Kidney (tissue), 13 donors: ENCODE measurements at regions not wholly inside any gene's neighbourhood (a gene's known extent, or its start where the extent isn't known, plus 50 kb on each side); places are given as distances from the start of the nearest gene placed in this dataset.

Source experiments
- DNase-seq, 5 donors: peaks; one replicate each; pipeline ENCODE4 v3.0.0-alpha.2; 2013 to 2020
- FAIRE-seq: peaks from 2 replicates; lab custom pipeline; 2012; peaks lifted over from hg19 to GRCh38; lab: Jason Lieb, UNC
- H3K27ac ChIP-seq, 2 donors: one replicate each; pipeline ENCODE4 v1.7.0; 2013; ENCODE audit warnings: low read depth in 2 of 2, low read length in 2 of 2, inconsistent platforms in 1 of 2
- H3K27me3 ChIP-seq: one replicate; pipeline ENCODE4 v1.7.1; 2013; ENCODE audit warnings: low read length, inconsistent platforms; ENCODE audit not compliant: control insufficient read depth, insufficient read depth
- H3K36me3 ChIP-seq, 3 donors: one replicate each; pipeline versions ENCODE4 v1.7.0 to v1.7.1; 2013; ENCODE audit warnings: low read length in 3 of 3, control low read depth in 1 of 3, inconsistent platforms in 1 of 3; ENCODE audit not compliant: insufficient read depth in 3 of 3, control insufficient read depth in 2 of 3
- H3K4me1 ChIP-seq, 3 donors: one replicate each; pipeline versions ENCODE4 v1.7.0 to v1.7.1; 2013; ENCODE audit warnings: low read length in 3 of 3, inconsistent platforms in 1 of 3, low read depth in 1 of 3; ENCODE audit not compliant: control insufficient read depth in 2 of 3, insufficient read depth in 2 of 3
- H3K4me3 ChIP-seq, 3 donors: one replicate each; pipeline versions ENCODE4 v1.7.0 to v1.8.1; 2013; ENCODE audit warnings: low read length in 3 of 3, control low read depth in 1 of 3, inconsistent platforms in 1 of 3
- H3K9ac ChIP-seq, 3 donors: one replicate each; pipeline versions ENCODE4 v1.7.0 to v1.7.1; 2013; ENCODE audit warnings: low read length in 3 of 3, control low read depth in 1 of 3, inconsistent platforms in 1 of 3
- H3K9me3 ChIP-seq, 3 donors: one replicate each; pipeline versions ENCODE4 v1.7.0 to v1.7.1; 2013; ENCODE audit warnings: low read length in 3 of 3, control low read depth in 1 of 3, inconsistent platforms in 1 of 3; ENCODE audit not compliant: control insufficient read depth in 2 of 3, insufficient read depth in 1 of 3
- intact Hi-C: fragments of 100-400 bp; cut with DNase I; formaldehyde crosslinking; loops from one replicate; pipeline ENCODE4 v1.11.1; 2022
- TF ChIP-seq, protein P1 (sequence below): IDR thresholded peaks from 3 replicates; pipeline ENCODE4 v1.5.1; 2012; ENCODE audit warnings: mild to moderate bottlenecking, moderate library complexity, borderline replicate concordance; ENCODE audit not compliant: insufficient read depth; ENCODE audit errors: extremely low read depth
- donor health status: control.
- donor health status: control.
- donor health status: control.
- donor health status: control.
- donor health status: control.
- donor health status: DM: yes; HTN: yes; CAD: no.
- donor health status: Normal renal cell carcinoma (clear cell type).

GRCh38 chrX:22424122-22424915, 151.6 kb downstream of the CBLL2 start:
- H3K27ac ChIP-seq, result no peak overlapping the region
- intact Hi-C loops, result no loop called here
- no peak overlapping the region for H3K9ac ChIP-seq
- no peaks in the 10 kb centered on the region for H3K4me1 ChIP-seq
- H3K4me3 ChIP-seq, result no peak overlapping the region
- DNase-seq (peak in 1 of 5 donors; percentile 7), FAIRE-seq (no peak)
- TF ChIP-seq, protein P1, sequence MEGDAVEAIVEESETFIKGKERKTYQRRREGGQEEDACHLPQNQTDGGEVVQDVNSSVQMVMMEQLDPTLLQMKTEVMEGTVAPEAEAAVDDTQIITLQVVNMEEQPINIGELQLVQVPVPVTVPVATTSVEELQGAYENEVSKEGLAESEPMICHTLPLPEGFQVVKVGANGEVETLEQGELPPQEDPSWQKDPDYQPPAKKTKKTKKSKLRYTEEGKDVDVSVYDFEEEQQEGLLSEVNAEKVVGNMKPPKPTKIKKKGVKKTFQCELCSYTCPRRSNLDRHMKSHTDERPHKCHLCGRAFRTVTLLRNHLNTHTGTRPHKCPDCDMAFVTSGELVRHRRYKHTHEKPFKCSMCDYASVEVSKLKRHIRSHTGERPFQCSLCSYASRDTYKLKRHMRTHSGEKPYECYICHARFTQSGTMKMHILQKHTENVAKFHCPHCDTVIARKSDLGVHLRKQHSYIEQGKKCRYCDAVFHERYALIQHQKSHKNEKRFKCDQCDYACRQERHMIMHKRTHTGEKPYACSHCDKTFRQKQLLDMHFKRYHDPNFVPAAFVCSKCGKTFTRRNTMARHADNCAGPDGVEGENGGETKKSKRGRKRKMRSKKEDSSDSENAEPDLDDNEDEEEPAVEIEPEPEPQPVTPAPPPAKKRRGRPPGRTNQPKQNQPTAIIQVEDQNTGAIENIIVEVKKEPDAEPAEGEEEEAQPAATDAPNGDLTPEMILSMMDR, result no peak
- H3K9me3 ChIP-seq, result no peaks in the 10 kb centered on the region
- no peaks in the 10 kb centered on the region for H3K36me3 ChIP-seq
- H3K27me3 ChIP-seq, result no peaks in the 10 kb centered on the region

- no peak overlapping the region for H3K27ac ChIP-seq
- no peaks in the 10 kb centered on the region for H3K27me3 ChIP-seq
- no peak overlapping the region for H3K9ac ChIP-seq
- no peak overlapping the region for H3K4me3 ChIP-seq
- no peaks in the 10 kb centered on the region for H3K36me3 ChIP-seq
- FAIRE-seq (peak; percentile 49), DNase-seq (no peak)
- intact Hi-C loops, result no loop called here
- no peaks in the 10 kb centered on the region for H3K9me3 ChIP-seq
- no peaks in the 10 kb centered on the region for H3K4me1 ChIP-seq
- TF ChIP-seq, protein P1, result no peak
Measured at GRCh38 chrX:22424919-22425318, 152.2 kb downstream of the CBLL2 start.

GRCh38 chrX:22429704-22430103, 157.0 kb downstream of the CBLL2 start:
- TF ChIP-seq, protein P1, result no peak
- Histone ChIP-seq H3K27me3 (no peaks in the 10 kb centered on the region), H3K9me3 (no peaks in the 10 kb centered on the region), H3K27ac (no peak overlapping the region), H3K36me3 (no peaks in the 10 kb centered on the region), H3K4me3 (no peak overlapping the region), H3K4me1 (no peaks in the 10 kb centered on the region), H3K9ac (no peak overlapping the region)
- FAIRE-seq, result no peak
- intact Hi-C loops, result no loop called here
- no peak for DNase-seq
